HG03460 (cell line): ENCODE measurements at regions not wholly inside any gene's neighbourhood (a gene's known extent, or its start where the extent isn't known, plus 50 kb on each side); places are given as distances from the start of the nearest gene placed in this dataset.
A peak's percentile ranks its signal among the peaks of the same experiment; 100 is the strongest.

Experiments
- ATAC-seq: cut with Tn5 transposase; IDR thresholded peaks from one replicate; pipeline ENCODE4 v1.9.1; 2021; ENCODE audit not compliant: unreplicated experiment

- ATAC-seq = no peak
Observed at GRCh38 chr9:89655990-89656657, 51.3 kb downstream of the GADD45G start.

- ATAC-seq = no peak
Observed at GRCh38 chr9:89657295-89657694, 52.5 kb downstream of the GADD45G start.

GRCh38 chr9:89657765-89658164 is 53.0 kb downstream of the GADD45G start:
- ATAC-seq = peak; percentile 77

- ATAC-seq = no peak
Observed at GRCh38 chr9:89658401-89658800, 53.6 kb downstream of the GADD45G start.

GRCh38 chr9:89658931-89659330 is 54.1 kb downstream of the GADD45G start:
- ATAC-seq = no peak

- no peak for ATAC-seq
Observed at GRCh38 chr9:89659473-89659872, 54.7 kb downstream of the GADD45G start.

GRCh38 chr9:89659891-89660685 is 55.3 kb downstream of the GADD45G start:
- ATAC-seq = no peak

- no peak for ATAC-seq
Observed at GRCh38 chr9:89661391-89661949, 56.7 kb downstream of the GADD45G start.

GRCh38 chr9:89661956-89662717 is 57.3 kb downstream of the GADD45G start:
- no peak for ATAC-seq

- ATAC-seq = no peak
Observed at GRCh38 chr9:89662718-89663613, 58.2 kb downstream of the GADD45G start.

- no peak for ATAC-seq
Observed at GRCh38 chr9:89663614-89663970, 58.8 kb downstream of the GADD45G start.

GRCh38 chr9:89664010-89664409 is 59.2 kb downstream of the GADD45G start:
- ATAC-seq = no peak

- no peak for ATAC-seq
Observed at GRCh38 chr9:89664896-89665329, 60.1 kb downstream of the GADD45G start.

GRCh38 chr9:89666364-89666763 is 61.6 kb downstream of the GADD45G start:
- ATAC-seq = no peak

- no peak for ATAC-seq
Observed at GRCh38 chr9:89666950-89667349, 62.1 kb downstream of the GADD45G start.

GRCh38 chr9:89667726-89668125 is 62.9 kb downstream of the GADD45G start:
- ATAC-seq = no peak

- no peak for ATAC-seq
Observed at GRCh38 chr9:89668216-89668865, 63.5 kb downstream of the GADD45G start.

- ATAC-seq = no peak
Observed at GRCh38 chr9:89668866-89669246, 64.0 kb downstream of the GADD45G start.

GRCh38 chr9:89669361-89669842 is 64.6 kb downstream of the GADD45G start:
- ATAC-seq = no peak

GRCh38 chr9:89670114-89670513 is 65.3 kb downstream of the GADD45G start:
- no peak for ATAC-seq
